ENCODE measurements at regions not wholly inside any gene's neighbourhood (a gene's known extent, or its start where the extent isn't known, plus 50 kb on each side); places are given as distances from the start of the nearest gene placed in this dataset.

GRCh38 chr4:35106091-35106734, 1138.1 kb downstream of the ARAP2 start:
- DNase-seq (ENCODE audit: low spot score), result no peak

GRCh38 chr4:35124106-35124505, 1120.2 kb downstream of the ARAP2 start:
- no peak for DNase-seq (ENCODE audit: low spot score)

- no peak for DNase-seq (ENCODE audit: low spot score)
Measured at GRCh38 chr4:35125995-35126712, 1118.2 kb downstream of the ARAP2 start.

GRCh38 chr4:35138449-35138848, 1105.9 kb downstream of the ARAP2 start:
- DNase-seq (ENCODE audit: low spot score), result no peak

- no peak for DNase-seq (ENCODE audit: low spot score)
Measured at GRCh38 chr4:35147761-35148160, 1096.6 kb downstream of the ARAP2 start.

- DNase-seq (ENCODE audit: low spot score), result peak; percentile 73
Measured at GRCh38 chr4:35151816-35152572, 1092.3 kb downstream of the ARAP2 start.

- no peak for DNase-seq (ENCODE audit: low spot score)
Measured at GRCh38 chr4:35163168-35163567, 1081.1 kb downstream of the ARAP2 start.

GRCh38 chr4:35164063-35164462, 1080.3 kb downstream of the ARAP2 start:
- DNase-seq (ENCODE audit: low spot score), result no peak

GRCh38 chr4:35166466-35166865, 1077.8 kb downstream of the ARAP2 start:
- peak; percentile 8 for DNase-seq (ENCODE audit: low spot score)

GRCh38 chr4:35167385-35167784, 1076.9 kb downstream of the ARAP2 start:
- DNase-seq (ENCODE audit: low spot score), result no peak

GRCh38 chr4:35175487-35175886, 1068.8 kb downstream of the ARAP2 start:
- DNase-seq (ENCODE audit: low spot score), result no peak

- no peak for DNase-seq (ENCODE audit: low spot score)
Measured at GRCh38 chr4:35175894-35176293, 1068.4 kb downstream of the ARAP2 start.

- DNase-seq (ENCODE audit: low spot score), result no peak
Measured at GRCh38 chr4:35182451-35182850, 1061.9 kb downstream of the ARAP2 start.

GRCh38 chr4:35189988-35190613, 1054.2 kb downstream of the ARAP2 start:
- DNase-seq (ENCODE audit: low spot score), result no peak

GRCh38 chr4:35201403-35201802, 1042.9 kb downstream of the ARAP2 start:
- DNase-seq (ENCODE audit: low spot score), result no peak

GRCh38 chr4:35216636-35217035, 1027.7 kb downstream of the ARAP2 start:
- no peak for DNase-seq (ENCODE audit: low spot score)

GRCh38 chr4:35217331-35217730, 1027.0 kb downstream of the ARAP2 start:
- no peak for DNase-seq (ENCODE audit: low spot score)

- DNase-seq (ENCODE audit: low spot score), result no peak
Measured at GRCh38 chr4:35228313-35228712, 1016.0 kb downstream of the ARAP2 start.

- no peak for DNase-seq (ENCODE audit: low spot score)
Measured at GRCh38 chr4:35229021-35229420, 1015.3 kb downstream of the ARAP2 start.

GRCh38 chr4:35237924-35238323, 1006.4 kb downstream of the ARAP2 start:
- no peak for DNase-seq (ENCODE audit: low spot score)

- no peak for DNase-seq (ENCODE audit: low spot score)
Measured at GRCh38 chr4:35238793-35239192, 1005.5 kb downstream of the ARAP2 start.

- DNase-seq (ENCODE audit: low spot score), result no peak
Measured at GRCh38 chr4:35246493-35246892, 997.8 kb downstream of the ARAP2 start.
